Calu3 (cell line): ENCODE measurements at regions not wholly inside any gene's neighbourhood (a gene's known extent, or its start where the extent isn't known, plus 50 kb on each side); places are given as distances from the start of the nearest gene placed in this dataset.

Experiments used
- BruUV-seq: library from RNA; stranded (reverse); fragments of 400-500 nt; replicated peaks from 2 replicates; lab custom pipeline; 2021; lab: Mats Ljungman, UMichigan
- CTCF ChIA-PET: fragments of 300-600 bp; sonication (Branson Sonifier 250); formaldehyde crosslinking; loops from one replicate; lab custom pipeline; 2022; ENCODE audit warnings: antibody characterized with exemption; lab: Charles Lee
- DNase-seq: peaks from one replicate; pipeline ENCODE4 v3.0.0; 2022
- H3K27ac Mint-ChIP-seq: one replicate; pipeline ENCODE4 v1.8.0; 2022; ENCODE audit warnings: mixed read lengths; ENCODE audit not compliant: unreplicated experiment
- H3K27me3 Mint-ChIP-seq: one replicate; pipeline ENCODE4 v1.8.0; 2022; ENCODE audit warnings: mixed read lengths; ENCODE audit not compliant: unreplicated experiment
- H3K36me3 Mint-ChIP-seq: one replicate; pipeline ENCODE4 v1.8.0; 2022; ENCODE audit warnings: mild to moderate bottlenecking, moderate library complexity, mixed read lengths; ENCODE audit not compliant: insufficient read depth, unreplicated experiment
- H3K4me1 Mint-ChIP-seq: one replicate; pipeline ENCODE4 v1.8.0; 2022; ENCODE audit warnings: mild to moderate bottlenecking, low read depth, mixed read lengths; ENCODE audit not compliant: unreplicated experiment
- H3K4me3 Mint-ChIP-seq: one replicate; pipeline ENCODE4 v1.8.0; 2022; ENCODE audit warnings: mild to moderate bottlenecking, low read depth, moderate library complexity, mixed read lengths; ENCODE audit not compliant: unreplicated experiment
- H3K9me3 Mint-ChIP-seq: one replicate; pipeline ENCODE4 v1.8.0; 2022; ENCODE audit warnings: low read depth, mixed read lengths; ENCODE audit not compliant: unreplicated experiment
- intact Hi-C: fragments of 100-400 bp; cut with micrococcal nuclease; formaldehyde crosslinking; loops from one replicate; pipeline ENCODE4 v1.10.0; 2022; ENCODE audit not compliant: unreplicated experiment
- TF ChIP-seq, protein P1 (sequence below): fragments of 200-600 bp; IDR thresholded peaks from one replicate; pipeline ENCODE4 v1.8.0; 2022; ENCODE audit warnings: antibody characterized with exemption; ENCODE audit not compliant: unreplicated experiment

DNA sequence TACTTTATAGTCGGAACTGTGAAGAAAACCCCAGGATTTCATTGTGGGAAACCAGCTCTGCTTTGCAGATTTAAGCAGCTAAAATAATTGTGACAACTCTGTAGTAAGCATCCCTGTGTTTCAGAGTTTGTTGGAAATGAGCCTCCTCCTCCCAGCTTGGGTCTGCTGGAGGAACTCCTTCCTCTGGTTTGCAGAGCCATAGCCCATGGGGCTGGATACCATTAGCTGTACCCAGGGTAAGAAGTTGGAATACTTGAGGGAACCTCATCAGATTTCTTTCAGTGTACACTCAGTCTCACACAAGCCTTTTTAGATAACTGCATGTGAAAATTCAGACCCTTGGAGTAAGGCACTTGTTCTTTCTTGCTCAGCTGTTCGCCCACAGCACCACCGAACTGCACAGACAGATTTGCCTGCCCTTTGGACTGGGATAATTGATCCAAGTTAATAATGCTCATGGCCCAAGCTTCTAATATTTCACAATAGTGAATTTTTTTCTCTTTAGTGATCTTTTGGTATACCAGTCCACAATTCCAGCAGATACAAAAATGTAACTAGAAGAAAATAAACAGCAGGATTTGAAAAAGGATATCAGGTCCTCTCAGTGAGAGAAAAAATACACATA lies 467.4 kb upstream of the FZD8 start:
- H3K36me3 Mint-ChIP-seq, result no peaks in the 10 kb centered on the region
- H3K4me3 Mint-ChIP-seq, result no peak overlapping the region
- no peaks in the 10 kb centered on the region for H3K4me1 Mint-ChIP-seq
- H3K27ac Mint-ChIP-seq, result no peak overlapping the region
- no peak for DNase-seq
- no TSS peak for BruUV-seq
- TF ChIP-seq, protein P1, sequence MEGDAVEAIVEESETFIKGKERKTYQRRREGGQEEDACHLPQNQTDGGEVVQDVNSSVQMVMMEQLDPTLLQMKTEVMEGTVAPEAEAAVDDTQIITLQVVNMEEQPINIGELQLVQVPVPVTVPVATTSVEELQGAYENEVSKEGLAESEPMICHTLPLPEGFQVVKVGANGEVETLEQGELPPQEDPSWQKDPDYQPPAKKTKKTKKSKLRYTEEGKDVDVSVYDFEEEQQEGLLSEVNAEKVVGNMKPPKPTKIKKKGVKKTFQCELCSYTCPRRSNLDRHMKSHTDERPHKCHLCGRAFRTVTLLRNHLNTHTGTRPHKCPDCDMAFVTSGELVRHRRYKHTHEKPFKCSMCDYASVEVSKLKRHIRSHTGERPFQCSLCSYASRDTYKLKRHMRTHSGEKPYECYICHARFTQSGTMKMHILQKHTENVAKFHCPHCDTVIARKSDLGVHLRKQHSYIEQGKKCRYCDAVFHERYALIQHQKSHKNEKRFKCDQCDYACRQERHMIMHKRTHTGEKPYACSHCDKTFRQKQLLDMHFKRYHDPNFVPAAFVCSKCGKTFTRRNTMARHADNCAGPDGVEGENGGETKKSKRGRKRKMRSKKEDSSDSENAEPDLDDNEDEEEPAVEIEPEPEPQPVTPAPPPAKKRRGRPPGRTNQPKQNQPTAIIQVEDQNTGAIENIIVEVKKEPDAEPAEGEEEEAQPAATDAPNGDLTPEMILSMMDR, result no peak
- H3K27me3 Mint-ChIP-seq, result no peaks in the 10 kb centered on the region
- peaks cover 8% of the 10 kb centered on the region for H3K9me3 Mint-ChIP-seq
- intact Hi-C loops, result no loop called here
- CTCF ChIA-PET, result no interaction called here

- H3K27ac Mint-ChIP-seq, result no peak overlapping the region
- CTCF ChIA-PET, result no interaction called here
- H3K4me3 Mint-ChIP-seq, result no peak overlapping the region
- H3K4me1 Mint-ChIP-seq, result no peaks in the 10 kb centered on the region
- H3K9me3 Mint-ChIP-seq, result peaks cover 7% of the 10 kb centered on the region
- BruUV-seq, result no TSS peak
- intact Hi-C loops, result no loop called here
- no peaks in the 10 kb centered on the region for H3K36me3 Mint-ChIP-seq
- no peaks in the 10 kb centered on the region for H3K27me3 Mint-ChIP-seq
- no peak for DNase-seq
- TF ChIP-seq, protein P1, result no peak
Observed at GRCh38 chr10:36097696-36098095, 455.6 kb upstream of the FZD8 start.

GRCh38 chr10:36096576-36096975 lies 454.5 kb upstream of the FZD8 start:
- TF ChIP-seq, protein P1, result no peak
- Mint-ChIP-seq H3K36me3 (no peaks in the 10 kb centered on the region), H3K4me1 (no peaks in the 10 kb centered on the region), H3K27ac (no peak overlapping the region), H3K4me3 (no peak overlapping the region), H3K9me3 (peaks cover 8% of the 10 kb centered on the region), H3K27me3 (no peaks in the 10 kb centered on the region)
- DNase-seq, result no peak
- CTCF ChIA-PET, result no interaction called here
- BruUV-seq, result no TSS peak
- intact Hi-C loops, result no loop called here

DNA sequence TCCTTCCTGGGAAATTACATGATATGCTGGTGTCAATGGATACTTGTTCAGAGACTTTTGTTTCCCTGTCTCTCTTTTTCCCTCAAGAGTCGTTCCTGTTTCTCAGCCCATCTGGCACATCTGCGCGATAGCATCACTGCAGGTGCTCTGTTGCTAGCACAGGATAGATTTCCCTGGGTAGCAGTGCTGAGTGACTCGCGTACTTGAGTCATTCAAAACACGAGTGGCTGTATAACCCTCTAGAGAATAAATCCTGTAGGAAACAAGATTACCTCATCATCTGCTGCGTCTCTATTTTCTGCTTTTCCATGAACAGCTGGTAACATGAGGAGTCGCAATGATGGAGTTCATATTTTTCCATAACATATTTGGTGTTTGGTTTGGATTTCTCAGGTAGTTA lies 452.0 kb upstream of the FZD8 start:
- Mint-ChIP-seq H3K4me1 (no peaks in the 10 kb centered on the region), H3K9me3 (peaks cover 5% of the 10 kb centered on the region), H3K36me3 (no peaks in the 10 kb centered on the region), H3K4me3 (no peak overlapping the region), H3K27me3 (no peaks in the 10 kb centered on the region), H3K27ac (no peak overlapping the region)
- no peak for DNase-seq
- TF ChIP-seq, protein P1, result no peak
- CTCF ChIA-PET, result no interaction called here
- intact Hi-C loops, result no loop called here
- no TSS peak for BruUV-seq
